Neural progenitor cell (in vitro differentiated cells): ENCODE measurements at regions not wholly inside any gene's neighbourhood (a gene's known extent, or its start where the extent isn't known, plus 50 kb on each side); places are given as distances from the start of the nearest gene placed in this dataset.

ENCODE experiments used
- DNase-seq: peaks from one replicate; pipeline ENCODE4 v3.0.0-alpha.2; 2016; ENCODE audit warnings: low spot score
- H2AFZ ChIP-seq: fragments of 200-600 bp; sonication (generic); replicated peaks from 2 replicates; pipeline ENCODE4 v1.6.1; 2016; ENCODE audit warnings: antibody characterized with exemption
- H3F3A ChIP-seq: fragments of 200-600 bp; sonication (generic); 2 replicates; pipeline ENCODE4 v1.6.1; 2016; ENCODE audit warnings: antibody characterized with exemption, low read depth
- H3K27ac ChIP-seq: fragments of 200-600 bp; sonication (generic); 2 replicates; pipeline ENCODE4 v1.5.1; 2016; ENCODE audit warnings: mild to moderate bottlenecking
- H3K27me3 ChIP-seq: fragments of 200-600 bp; sonication (generic); 2 replicates; pipeline ENCODE4 v1.6.1; 2016; ENCODE audit warnings: mild to moderate bottlenecking, moderate library complexity
- H3K36me3 ChIP-seq: fragments of 200-600 bp; sonication (generic); 2 replicates; pipeline ENCODE4 v1.5.1; 2016
- H3K4me1 ChIP-seq: fragments of 200-600 bp; sonication (generic); 2 replicates; pipeline ENCODE4 v1.6.1; 2016; ENCODE audit warnings: mixed run types
- H3K4me2 ChIP-seq: fragments of 200-600 bp; sonication (generic); 2 replicates; pipeline ENCODE4 v1.6.1; 2016
- H3K4me3 ChIP-seq: fragments of 200-600 bp; sonication (generic); 2 replicates; pipeline ENCODE4 v1.5.1; 2016
- H3K79me2 ChIP-seq: fragments of 200-600 bp; sonication (generic); 2 replicates; pipeline ENCODE4 v1.6.1; 2016; ENCODE audit warnings: low read depth
- H3K9ac ChIP-seq: fragments of 200-600 bp; sonication (generic); 2 replicates; pipeline ENCODE4 v1.6.1; 2016
- H3K9me3 ChIP-seq: fragments of 200-600 bp; sonication (generic); 2 replicates; pipeline ENCODE4 v1.5.1; 2016; ENCODE audit warnings: low read depth
- H4K20me1 ChIP-seq: fragments of 200-600 bp; sonication (generic); 2 replicates; pipeline ENCODE4 v1.6.1; 2016; ENCODE audit warnings: low read depth
- H3K27ac Mint-ChIP-seq: 3 replicates; pipeline ENCODE4 v1.8.0; 2021; ENCODE audit warnings: mixed read lengths
- H3K27me3 Mint-ChIP-seq: 2 replicates; pipeline ENCODE4 v1.8.0; 2022; ENCODE audit warnings: low read depth, mild to moderate bottlenecking, inconsistent platforms, moderate library complexity, mixed read lengths; ENCODE audit not compliant: insufficient read depth
- H3K36me3 Mint-ChIP-seq: 3 replicates; pipeline ENCODE4 v1.8.0; 2021; ENCODE audit warnings: mixed read lengths
- H3K4me1 Mint-ChIP-seq: 3 replicates; pipeline ENCODE4 v1.8.0; 2021; ENCODE audit warnings: mixed read lengths
- H3K4me3 Mint-ChIP-seq: 3 replicates; pipeline ENCODE4 v1.8.0; 2021; ENCODE audit warnings: mild to moderate bottlenecking, moderate library complexity, mixed read lengths
- H3K9me3 Mint-ChIP-seq: 3 replicates; pipeline ENCODE4 v1.8.0; 2020; ENCODE audit warnings: mixed read lengths
- CTCF ChIP-seq: fragments of 200-600 bp; sonication (generic); IDR thresholded peaks from 2 replicates; pipeline ENCODE4 v1.5.1; 2017; ENCODE audit warnings: antibody characterized with exemption, mild to moderate bottlenecking
- EZH2 ChIP-seq: fragments of 200-600 bp; sonication (generic); IDR thresholded peaks from 2 replicates; pipeline ENCODE4 v1.6.1; 2017; ENCODE audit warnings: antibody characterized with exemption, mild to moderate bottlenecking, moderate library complexity
- EZH2phosphoT487 ChIP-seq: fragments of 200-600 bp; sonication (generic); IDR thresholded peaks from 2 replicates; pipeline ENCODE4 v1.6.1; 2017; ENCODE audit warnings: antibody characterized with exemption

- Histone ChIP-seq H3K9me3 (no peaks in the 10 kb centered on the region), H3F3A (no peaks in the 10 kb centered on the region), H3K79me2 (no peaks in the 10 kb centered on the region), H2AFZ (no peak overlapping the region), H3K9ac (no peak overlapping the region), H3K27ac (no peak overlapping the region), H3K27me3 (no peaks in the 10 kb centered on the region), H3K4me1 (no peaks in the 10 kb centered on the region), H3K4me2 (no peak overlapping the region), H3K36me3 (no peaks in the 10 kb centered on the region), H3K4me3 (no peak overlapping the region), H4K20me1 (no peaks in the 10 kb centered on the region)
- TF ChIP-seq EZH2, result no peak
- TF ChIP-seq EZH2phosphoT487, result no peak
- TF ChIP-seq CTCF, result no peak
- no peaks in the 10 kb centered on the region for H3K4me1 Mint-ChIP-seq
- no peak overlapping the region for H3K4me3 Mint-ChIP-seq
- no peaks in the 10 kb centered on the region for H3K9me3 Mint-ChIP-seq
- no peaks in the 10 kb centered on the region for H3K36me3 Mint-ChIP-seq
- no peak for DNase-seq
- H3K27ac Mint-ChIP-seq, result no peak overlapping the region
- peaks cover 4% of the 10 kb centered on the region for H3K27me3 Mint-ChIP-seq
Observed at GRCh38 chr11:69575296-69576068, 65.5 kb upstream of the CCND1 start.

GRCh38 chr11:69576069-69576782 is 64.7 kb upstream of the CCND1 start:
- H3K9me3 Mint-ChIP-seq, result no peaks in the 10 kb centered on the region
- H3K36me3 ChIP-seq, result no peaks in the 10 kb centered on the region
- H4K20me1 ChIP-seq, result no peaks in the 10 kb centered on the region
- H3F3A ChIP-seq, result no peaks in the 10 kb centered on the region
- no peak overlapping the region for H3K4me3 ChIP-seq
- H3K4me1 ChIP-seq, result no peaks in the 10 kb centered on the region
- H3K4me2 ChIP-seq, result no peak overlapping the region
- H3K27ac Mint-ChIP-seq, result no peak overlapping the region
- no peaks in the 10 kb centered on the region for H3K9me3 ChIP-seq
- H3K36me3 Mint-ChIP-seq, result no peaks in the 10 kb centered on the region
- TF ChIP-seq CTCF (no peak), EZH2phosphoT487 (no peak), EZH2 (no peak)
- DNase-seq, result no peak
- H3K79me2 ChIP-seq, result no peaks in the 10 kb centered on the region
- no peak overlapping the region for H3K9ac ChIP-seq
- peaks cover 4% of the 10 kb centered on the region for H3K27me3 Mint-ChIP-seq
- no peaks in the 10 kb centered on the region for H3K27me3 ChIP-seq
- no peak overlapping the region for H3K27ac ChIP-seq
- no peak overlapping the region for H3K4me3 Mint-ChIP-seq
- H2AFZ ChIP-seq, result no peak overlapping the region
- no peaks in the 10 kb centered on the region for H3K4me1 Mint-ChIP-seq

GRCh38 chr11:69578167-69578566 is 62.8 kb upstream of the CCND1 start:
- TF ChIP-seq EZH2phosphoT487, result no peak
- TF ChIP-seq CTCF, result no peak
- no peak for TF ChIP-seq EZH2
- H3K9me3 ChIP-seq, result no peaks in the 10 kb centered on the region
- no peaks in the 10 kb centered on the region for H3K27me3 ChIP-seq
- no peaks in the 10 kb centered on the region for H3K36me3 ChIP-seq
- H3K4me1 ChIP-seq, result no peaks in the 10 kb centered on the region
- Mint-ChIP-seq H3K27ac (no peak overlapping the region), H3K4me1 (no peaks in the 10 kb centered on the region), H3K27me3 (peaks cover 4% of the 10 kb centered on the region), H3K36me3 (no peaks in the 10 kb centered on the region), H3K4me3 (no peak overlapping the region), H3K9me3 (no peaks in the 10 kb centered on the region)
- H3K27ac ChIP-seq, result no peak overlapping the region
- H3K4me2 ChIP-seq, result no peak overlapping the region
- DNase-seq, result no peak
- H2AFZ ChIP-seq, result no peak overlapping the region
- H3K79me2 ChIP-seq, result no peaks in the 10 kb centered on the region
- no peak overlapping the region for H3K4me3 ChIP-seq
- no peaks in the 10 kb centered on the region for H3F3A ChIP-seq
- H3K9ac ChIP-seq, result no peak overlapping the region
- H4K20me1 ChIP-seq, result no peaks in the 10 kb centered on the region
